NT2/D1 (cell line): ENCODE measurements at regions not wholly inside any gene's neighbourhood (a gene's known extent, or its start where the extent isn't known, plus 50 kb on each side); places are given as distances from the start of the nearest gene placed in this dataset.

Source experiments
- DNase-seq: peaks from one replicate; pipeline ENCODE4 v3.0.0-alpha.2; 2011; ENCODE audit warnings: low read depth, low spot score
- H3K27me3 ChIP-seq: 2 replicates; pipeline ENCODE4 v1.6.0; 2011; ENCODE audit warnings: mild to moderate bottlenecking; ENCODE audit not compliant: insufficient read length, insufficient read depth
- H3K36me3 ChIP-seq: 2 replicates; pipeline ENCODE4 v1.6.1; 2011; ENCODE audit warnings: mild to moderate bottlenecking, low read length, mixed read lengths; ENCODE audit not compliant: insufficient read depth, insufficient read length
- H3K4me1 ChIP-seq: 2 replicates; pipeline ENCODE4 v1.5.1; 2011; ENCODE audit not compliant: insufficient read depth, insufficient read length
- H3K4me3 ChIP-seq: 2 replicates; pipeline ENCODE4 v1.5.1; 2011; ENCODE audit warnings: low read depth; ENCODE audit not compliant: insufficient read length
- H3K9ac ChIP-seq: 2 replicates; pipeline ENCODE4 v1.6.0; 2011; ENCODE audit warnings: low read depth; ENCODE audit not compliant: insufficient read length
- H3K9me3 ChIP-seq: 2 replicates; pipeline ENCODE4 v1.5.1; 2011; ENCODE audit warnings: mild to moderate bottlenecking, low read length; ENCODE audit not compliant: insufficient read depth
- SUZ12 ChIP-seq: IDR thresholded peaks from 2 replicates; pipeline ENCODE4 v1.6.1; 2011; ENCODE audit not compliant: insufficient read length, insufficient read depth; ENCODE audit errors: extremely low read depth
- YY1 ChIP-seq: IDR thresholded peaks from 2 replicates; pipeline ENCODE4 v1.6.1; 2011; ENCODE audit not compliant: insufficient read length, insufficient read depth
- ZNF274 ChIP-seq: IDR thresholded peaks from 2 replicates; pipeline ENCODE4 v1.6.1; 2011; ENCODE audit warnings: mild to moderate bottlenecking, low read depth, low read length

GRCh38 chr12:9348906-9349518 lies 140.8 kb upstream of the PZP start:
- no peak overlapping the region for H3K4me3 ChIP-seq
- peaks cover 24% of the 10 kb centered on the region for H3K9me3 ChIP-seq
- H3K27me3 ChIP-seq = no peaks in the 10 kb centered on the region
- H3K9ac ChIP-seq = no peak overlapping the region
- no peaks in the 10 kb centered on the region for H3K4me1 ChIP-seq
- TF ChIP-seq YY1 (no peak), ZNF274 (no peak), SUZ12 (no peak)
- DNase-seq = no peak
- peaks cover 3% of the 10 kb centered on the region for H3K36me3 ChIP-seq

GRCh38 chr12:9347328-9348127 lies 139.3 kb upstream of the PZP start:
- Histone ChIP-seq H3K36me3 (peaks cover 3% of the 10 kb centered on the region), H3K27me3 (no peaks in the 10 kb centered on the region), H3K4me1 (no peaks in the 10 kb centered on the region), H3K4me3 (no peak overlapping the region), H3K9me3 (peaks cover 10% of the 10 kb centered on the region; the same call in 1 of the 2 replicates), H3K9ac (no peak overlapping the region)
- TF ChIP-seq ZNF274 (no peak), YY1 (no peak), SUZ12 (no peak)
- no peak for DNase-seq

GRCh38 chr12:9346866-9347327 lies 138.7 kb upstream of the PZP start:
- no peaks in the 10 kb centered on the region for H3K27me3 ChIP-seq
- DNase-seq = no peak
- H3K9ac ChIP-seq = no peak overlapping the region
- no peaks in the 10 kb centered on the region for H3K4me1 ChIP-seq
- TF ChIP-seq YY1 = no peak
- peaks cover 3% of the 10 kb centered on the region; the same call in 1 of the 2 replicates for H3K9me3 ChIP-seq
- no peak overlapping the region for H3K4me3 ChIP-seq
- H3K36me3 ChIP-seq = peaks cover 3% of the 10 kb centered on the region

- no peak for TF ChIP-seq SUZ12
- no peak for TF ChIP-seq YY1
- TF ChIP-seq ZNF274 = no peak
- no peak for DNase-seq
- H3K4me3 ChIP-seq = no peak overlapping the region
Observed at GRCh38 chr12:9345171-9345570, 137.0 kb upstream of the PZP start.

GRCh38 chr12:9344541-9344940 lies 136.3 kb upstream of the PZP start:
- no peak for TF ChIP-seq YY1
- TF ChIP-seq SUZ12 = no peak
- no peak for TF ChIP-seq ZNF274
- Histone ChIP-seq H3K9ac (no peak overlapping the region), H3K4me1 (no peaks in the 10 kb centered on the region), H3K9me3 (peaks cover 3% of the 10 kb centered on the region; the same call in 1 of the 2 replicates), H3K27me3 (no peaks in the 10 kb centered on the region), H3K36me3 (peaks cover 3% of the 10 kb centered on the region), H3K4me3 (no peak overlapping the region)
- no peak for DNase-seq

More at GRCh38 chr12:9345171-9345570, 137.0 kb upstream of the PZP start:
- Histone ChIP-seq H3K9me3 (peaks cover 3% of the 10 kb centered on the region; the same call in 1 of the 2 replicates), H3K27me3 (no peaks in the 10 kb centered on the region), H3K9ac (no peak overlapping the region), H3K4me1 (no peaks in the 10 kb centered on the region), H3K36me3 (peaks cover 3% of the 10 kb centered on the region)

- TF ChIP-seq YY1 = no peak
- TF ChIP-seq SUZ12 = no peak
- TF ChIP-seq ZNF274 = no peak
Observed at GRCh38 chr12:9343731-9344130, 135.5 kb upstream of the PZP start.

GRCh38 chr12:9342614-9343353 lies 134.6 kb upstream of the PZP start:
- H3K4me3 ChIP-seq = no peak overlapping the region
- no peaks in the 10 kb centered on the region for H3K4me1 ChIP-seq
- no peak for TF ChIP-seq YY1
- TF ChIP-seq ZNF274 = no peak
- no peak for TF ChIP-seq SUZ12
- DNase-seq = no peak
- H3K9ac ChIP-seq = no peak overlapping the region
- peaks cover 3% of the 10 kb centered on the region for H3K36me3 ChIP-seq
- H3K27me3 ChIP-seq = no peaks in the 10 kb centered on the region
- H3K9me3 ChIP-seq = no peaks in the 10 kb centered on the region

More at GRCh38 chr12:9343731-9344130, 135.5 kb upstream of the PZP start:
- peaks cover 3% of the 10 kb centered on the region for H3K36me3 ChIP-seq
- H3K4me3 ChIP-seq = no peak overlapping the region
- no peak overlapping the region for H3K9ac ChIP-seq
- no peaks in the 10 kb centered on the region for H3K27me3 ChIP-seq
- no peak for DNase-seq
- H3K9me3 ChIP-seq = no peaks in the 10 kb centered on the region
- H3K4me1 ChIP-seq = no peaks in the 10 kb centered on the region
